ENCODE measurements at regions not wholly inside any gene's neighbourhood (a gene's known extent, or its start where the extent isn't known, plus 50 kb on each side); places are given as distances from the start of the nearest gene placed in this dataset.

GRCh38 chr13:40127476-40127875, 472.0 kb downstream of the COG6 start:
- no peak for TF ChIP-seq CTBP1 (IDR thresholded peaks at IDR 0.05; ENCODE audit: borderline replicate concordance)
- TF ChIP-seq FOXK2 (IDR thresholded peaks at IDR 0.05), result no peak
- TF ChIP-seq TARDBP (IDR thresholded peaks at IDR 0.05), result no peak
- no peak for TF ChIP-seq ELF4 (IDR thresholded peaks at IDR 0.05)
- TF ChIP-seq NFRKB (IDR thresholded peaks at IDR 0.05), result no peak
- TF ChIP-seq BHLHE40 (IDR thresholded peaks at IDR 0.05; ENCODE audit: borderline replicate concordance), result no peak
- no peak for TF ChIP-seq SUZ12 (IDR thresholded peaks at IDR 0.05)
- TF ChIP-seq FOXA1 (IDR thresholded peaks at IDR 0.05), result no peak
- no peak for TF ChIP-seq FOXM1 (IDR thresholded peaks at IDR 0.05; ENCODE audit: borderline replicate concordance)
- TF ChIP-seq PKNOX1 (IDR thresholded peaks at IDR 0.05), result no peak
- TF ChIP-seq HDGF (IDR thresholded peaks at IDR 0.05; ENCODE audit: borderline replicate concordance), result no peak
- TF ChIP-seq SP1 (IDR thresholded peaks at IDR 0.05), result no peak
- TF ChIP-seq ZNF384 (IDR thresholded peaks at IDR 0.05), result no peak
